ENCODE measurements at regions not wholly inside any gene's neighbourhood (a gene's known extent, or its start where the extent isn't known, plus 50 kb on each side); places are given as distances from the start of the nearest gene placed in this dataset.
"Not testable (repeated sequence)": the region's sequence is repeated elsewhere in the genome, so short reads cannot be mapped to it uniquely, and the experiment has no call there.

GRCh38 chr14:30445011-30445793 lies 113.8 kb upstream of the G2E3 start:
- DNase-seq: no peak

GRCh38 chr14:30445852-30446251 lies 113.1 kb upstream of the G2E3 start:
- no peak for DNase-seq

GRCh38 chr14:30450631-30451545 lies 108.1 kb upstream of the G2E3 start:
- no peak for DNase-seq

- DNase-seq: no peak
These were observed 102.7 kb upstream of the G2E3 start for GRCh38 chr14:30456296-30456695.

- no peak for DNase-seq
These were observed 96.6 kb upstream of the G2E3 start for GRCh38 chr14:30462358-30462757.

- DNase-seq: no peak
These were observed 94.5 kb upstream of the G2E3 start for GRCh38 chr14:30464481-30464880.

GRCh38 chr14:30468354-30468753 lies 90.6 kb upstream of the G2E3 start:
- no peak for DNase-seq

GRCh38 chr14:30471980-30472379 lies 87.0 kb upstream of the G2E3 start:
- no peak for DNase-seq

- DNase-seq: not testable (repeated sequence)
These were observed 84.9 kb upstream of the G2E3 start for GRCh38 chr14:30473846-30474696.

GRCh38 chr14:30482276-30482675 lies 76.7 kb upstream of the G2E3 start:
- DNase-seq: no peak

- no peak for DNase-seq
These were observed 74.8 kb upstream of the G2E3 start for GRCh38 chr14:30484201-30484600.

- no peak for DNase-seq
These were observed 74.0 kb upstream of the G2E3 start for GRCh38 chr14:30484976-30485375.

GRCh38 chr14:30496852-30497251 lies 62.1 kb upstream of the G2E3 start:
- no peak for DNase-seq

- DNase-seq: no peak
These were observed 59.6 kb upstream of the G2E3 start for GRCh38 chr14:30499358-30499757.

GRCh38 chr14:30500222-30500621 lies 58.7 kb upstream of the G2E3 start:
- DNase-seq: no peak

- no peak for DNase-seq
These were observed 51.7 kb upstream of the G2E3 start for GRCh38 chr14:30507209-30507608.

Data from stimulated activated naive CD4-positive, alpha-beta T cell (primary cell).